Endothelial cell of hepatic sinusoid (primary cell): ENCODE measurements at regions not wholly inside any gene's neighbourhood (a gene's known extent, or its start where the extent isn't known, plus 50 kb on each side); places are given as distances from the start of the nearest gene placed in this dataset.
"Not testable (repeated sequence)": the region's sequence is repeated elsewhere in the genome, so short reads cannot be mapped to it uniquely, and the experiment has no call there.

Source experiments
- in situ Hi-C: cut with HindIII; loops from 2 replicates; pipeline ENCODE4 v1.10.0; 2017; ENCODE audit warnings: low sequenced_read_pairs

DNA sequence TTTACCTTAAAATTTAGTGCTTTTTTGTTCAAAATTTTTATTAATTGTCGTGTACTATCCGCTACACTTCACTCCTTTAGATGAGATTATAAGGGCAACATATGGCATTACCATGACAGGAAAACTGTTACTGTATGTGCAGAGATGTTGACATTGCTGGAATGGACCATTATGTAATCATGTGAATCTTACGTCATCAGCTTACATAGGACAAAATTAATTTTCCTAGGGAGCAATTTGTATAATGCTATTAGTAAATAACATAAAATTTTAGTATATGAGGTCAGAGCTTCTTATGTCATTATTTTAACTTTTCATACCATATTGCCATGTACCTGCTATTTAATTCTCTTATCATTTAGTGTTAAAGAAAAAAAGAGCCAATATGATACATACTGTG is 110.4 kb upstream of the KLHL1 start:
- in situ Hi-C loops: no loop called here

DNA sequence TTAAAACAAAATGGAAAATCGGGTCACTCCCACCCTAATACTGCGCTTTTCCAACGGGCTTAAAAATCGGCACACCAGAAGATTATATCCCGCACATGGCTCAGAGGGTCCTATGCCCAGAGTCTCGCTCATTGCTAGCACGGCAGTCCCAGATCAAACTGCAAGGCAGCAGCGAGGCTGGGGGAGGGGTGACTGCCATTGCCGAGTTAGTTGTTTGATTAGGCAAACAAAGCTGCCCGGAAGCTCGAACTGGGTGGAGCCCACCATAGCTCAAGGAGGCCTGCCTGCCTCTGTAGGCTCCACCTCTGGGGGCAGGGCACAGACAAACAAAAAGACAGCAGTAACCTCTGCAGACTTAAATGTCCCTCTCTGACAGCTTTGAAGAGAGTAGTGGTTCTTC is 100.7 kb upstream of the KLHL1 start:
- in situ Hi-C loops: not testable (repeated sequence)

DNA sequence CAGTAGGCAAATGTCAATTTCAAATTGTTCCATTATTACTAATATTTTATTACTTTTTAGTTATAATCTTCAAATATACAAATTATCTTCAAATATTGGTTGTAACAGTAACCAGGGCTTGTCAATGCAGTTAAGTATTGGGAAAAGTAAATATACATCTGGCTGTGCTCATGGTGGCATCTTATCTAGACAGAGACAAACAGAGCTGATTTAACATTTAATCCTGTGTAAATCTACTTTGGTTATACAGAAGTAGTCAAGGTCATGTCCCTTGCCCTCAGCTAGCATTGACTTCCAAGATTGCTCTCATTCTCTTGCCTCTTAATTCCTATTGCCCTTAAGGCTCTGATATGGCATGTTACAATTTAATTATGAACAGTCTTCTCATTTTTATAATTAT is 98.4 kb upstream of the KLHL1 start:
- in situ Hi-C loops: no loop called here

DNA sequence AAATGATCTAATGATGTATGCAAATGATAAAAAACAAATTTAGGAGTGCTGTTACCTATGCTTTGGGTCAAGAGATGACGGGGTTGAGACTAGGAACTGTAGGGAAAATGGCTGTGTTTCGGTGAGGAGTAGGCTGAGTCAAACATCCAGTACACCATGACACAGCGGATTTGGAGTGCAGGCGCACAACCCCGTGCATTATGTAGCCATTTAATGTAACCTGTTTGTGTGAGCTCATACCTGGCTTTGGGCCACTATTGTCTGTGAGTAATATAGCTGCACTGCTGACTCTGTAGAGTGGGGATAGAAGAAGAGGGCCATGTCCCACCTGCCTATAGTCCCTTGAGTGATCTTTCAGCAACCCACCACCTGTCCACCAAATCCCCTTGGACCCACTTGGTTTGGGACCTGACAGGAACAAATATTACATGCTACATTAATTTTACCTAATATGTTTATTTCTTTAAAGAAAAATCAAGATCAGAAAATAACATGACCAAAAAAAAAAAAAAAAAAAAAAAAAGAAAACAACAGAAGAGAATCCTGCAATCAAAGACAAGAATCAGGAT is 95.5 kb upstream of the KLHL1 start:
- in situ Hi-C loops: no loop called here

DNA sequence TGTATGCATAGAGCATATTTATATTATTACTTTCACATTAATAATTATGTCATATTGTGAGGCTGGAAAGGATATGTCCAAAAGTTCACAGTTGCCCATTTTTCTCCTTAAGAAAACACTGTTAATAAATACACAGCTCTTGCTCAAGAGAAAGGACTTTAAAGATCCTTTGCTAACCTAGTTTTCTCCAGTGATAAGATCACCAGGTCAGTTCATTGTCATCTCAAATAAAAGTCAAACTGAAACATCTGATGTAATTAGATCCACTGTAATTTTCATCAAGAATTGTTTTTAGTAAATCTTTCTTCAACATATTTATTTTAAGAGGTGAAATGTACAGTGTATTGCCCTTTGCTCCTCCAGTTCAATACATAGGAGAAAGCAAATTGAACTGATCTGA is 82.8 kb upstream of the KLHL1 start:
- in situ Hi-C loops: no loop called here

DNA sequence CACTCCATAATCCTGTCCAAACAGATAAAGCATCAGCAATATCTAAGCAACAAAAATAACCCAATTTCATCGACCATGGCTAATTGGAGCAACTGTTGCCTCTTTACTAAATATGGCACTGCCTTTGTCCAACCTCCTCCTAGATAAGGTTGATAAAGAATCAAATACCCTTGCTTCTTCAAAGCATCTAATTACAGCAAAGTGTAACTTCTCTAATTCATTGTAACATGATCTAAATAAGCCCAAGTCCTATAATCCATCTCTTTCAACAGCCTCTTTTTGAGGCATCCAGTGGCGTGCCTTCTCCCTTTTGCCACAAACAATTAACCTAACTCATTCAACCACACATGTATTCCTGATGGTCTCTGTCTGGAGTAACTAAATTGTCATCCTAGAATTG is 81.7 kb upstream of the KLHL1 start:
- in situ Hi-C loops: no loop called here

DNA sequence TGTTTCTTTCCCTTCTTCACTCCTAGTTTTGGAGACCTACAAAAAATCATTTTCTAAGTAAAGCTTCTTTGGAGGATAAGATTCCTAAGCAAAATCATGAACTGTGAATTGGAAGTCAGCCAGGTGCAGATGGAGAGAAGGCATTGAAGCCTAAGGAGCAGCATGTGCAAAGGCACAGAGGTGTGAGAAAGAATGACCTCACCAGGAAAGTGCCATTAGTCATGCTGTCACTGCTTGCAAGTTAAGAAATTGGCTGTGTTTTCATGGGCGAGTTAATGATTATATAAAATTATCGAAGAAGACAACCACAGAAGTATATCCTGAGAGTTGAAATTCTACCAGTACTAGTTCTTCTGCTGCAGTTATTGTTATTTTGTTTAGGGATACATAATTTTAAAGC is 80.3 kb upstream of the KLHL1 start:
- in situ Hi-C loops: no loop called here

DNA sequence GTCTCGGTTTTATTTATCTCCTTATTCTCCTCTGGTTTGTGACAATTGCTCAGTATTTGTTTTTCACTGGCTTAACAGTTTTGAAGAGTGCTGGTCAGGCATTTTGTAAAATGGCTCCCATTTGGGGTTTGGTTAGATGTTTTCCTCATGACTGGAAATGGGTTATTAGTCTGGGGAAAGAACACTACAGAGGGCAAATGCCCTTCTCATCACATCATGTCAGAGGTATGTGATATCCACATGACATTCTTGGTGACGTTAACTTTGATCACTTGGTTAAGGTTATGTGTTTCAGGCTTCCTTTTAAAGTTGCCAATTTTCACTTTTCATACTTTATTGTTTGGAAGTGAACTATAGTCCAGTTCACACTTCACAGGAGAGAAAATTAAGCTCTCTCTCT is 74.8 kb upstream of the KLHL1 start:
- in situ Hi-C loops: no loop called here
